Gastrocnemius medialis (tissue), 4 donors: ENCODE measurements at regions not wholly inside any gene's neighbourhood (a gene's known extent, or its start where the extent isn't known, plus 50 kb on each side); places are given as distances from the start of the nearest gene placed in this dataset.

Source experiments
- ATAC-seq, 2 donors: fragments of 150-250 bp; one replicate each; pipeline ENCODE4 v1.9.1; 2016
- DNase-seq, 2 donors: peaks; one replicate each; pipeline ENCODE4 v3.0.0-alpha.2; 2019
- H3K27ac ChIP-seq, 4 donors: fragments of 200-600 bp; sonication (generic); 1 replicate in 1 of 4; 2 replicates in 3 of 4; pipeline ENCODE4 v1.5.1; 2016 to 2018; ENCODE audit warnings: mild to moderate bottlenecking in 2 of 4, moderate library complexity in 1 of 4
- H3K27me3 ChIP-seq, 3 donors: fragments of 200-600 bp; sonication (generic) in 2 of 3; 1 replicate in 1 of 3; 2 replicates in 2 of 3; pipeline versions ENCODE4 v1.5.1 to v1.6.0; 2016 to 2019; ENCODE audit warnings: mild to moderate bottlenecking in 1 of 3, moderate library complexity in 1 of 3
- H3K36me3 ChIP-seq, 2 donors: fragments of 200-600 bp; sonication (generic) in 1 of 2; one replicate each; pipeline ENCODE4 v1.5.1; 2017 to 2018
- H3K4me1 ChIP-seq, 2 donors: fragments of 200-600 bp; sonication (generic) in 1 of 2; one replicate each; pipeline ENCODE4 v1.5.1; 2016 to 2017; ENCODE audit warnings: mild to moderate bottlenecking in 2 of 2
- H3K4me3 ChIP-seq, 4 donors: fragments of 200-600 bp; sonication (generic) in 3 of 4; 1 replicate in 1 of 4; 2 replicates in 3 of 4; pipeline ENCODE4 v1.5.1; 2016 to 2019; ENCODE audit warnings: mild to moderate bottlenecking in 2 of 4
- H3K9me3 ChIP-seq, 3 donors: fragments of 200-600 bp; sonication (generic) in 2 of 3; 1 replicate in 1 of 3; 2 replicates in 2 of 3; pipeline ENCODE4 v1.5.1; 2016 to 2019
- POLR2A ChIP-seq, 2 donors: fragments of 450-650 bp; IDR thresholded peaks; one replicate each; pipeline ENCODE4 v1.6.1; 2017; ENCODE audit warnings: antibody characterized with exemption in 2 of 2, mild to moderate bottlenecking in 2 of 2, moderate library complexity in 2 of 2
- in situ Hi-C, 4 donors: fragments of 200-750 bp; cut with MboI; loops; one replicate each; pipeline versions ENCODE4 v1.15.0 to v1.8.0; 2017; ENCODE audit warnings: low sequenced_read_pairs in 4 of 4
- intact Hi-C: fragments of 100-400 bp; cut with DNase I; formaldehyde crosslinking; loops from one replicate; pipeline ENCODE4 v1.15.1; 2023; ENCODE audit warnings: low total_unique reads
- TF ChIP-seq, protein P1 (sequence below), 5 experiments: fragments of 450-650 bp in 3 of 5; fragments of 200-600 bp in 2 of 5; sonication (generic) in 2 of 5; IDR thresholded peaks in 4 of 5; conservative IDR thresholded peaks in 1 of 5; 1 replicate in 4 of 5; 2 replicates in 1 of 5; pipeline ENCODE4 v1.5.1; 2016 to 2019; ENCODE audit warnings: antibody characterized with exemption in 5 of 5, mild to moderate bottlenecking in 3 of 5, moderate library complexity in 3 of 5

GRCh38 chr10:44295644-44296241 lies 89.2 kb downstream of the CXCL12 start:
- ATAC-seq, result no peak
- no peak overlapping the region for H3K27ac ChIP-seq
- no peaks in the 10 kb centered on the region for H3K36me3 ChIP-seq
- no peak for TF ChIP-seq POLR2A (IDR thresholded peaks at IDR 0.05)
- TF ChIP-seq, protein P1, sequence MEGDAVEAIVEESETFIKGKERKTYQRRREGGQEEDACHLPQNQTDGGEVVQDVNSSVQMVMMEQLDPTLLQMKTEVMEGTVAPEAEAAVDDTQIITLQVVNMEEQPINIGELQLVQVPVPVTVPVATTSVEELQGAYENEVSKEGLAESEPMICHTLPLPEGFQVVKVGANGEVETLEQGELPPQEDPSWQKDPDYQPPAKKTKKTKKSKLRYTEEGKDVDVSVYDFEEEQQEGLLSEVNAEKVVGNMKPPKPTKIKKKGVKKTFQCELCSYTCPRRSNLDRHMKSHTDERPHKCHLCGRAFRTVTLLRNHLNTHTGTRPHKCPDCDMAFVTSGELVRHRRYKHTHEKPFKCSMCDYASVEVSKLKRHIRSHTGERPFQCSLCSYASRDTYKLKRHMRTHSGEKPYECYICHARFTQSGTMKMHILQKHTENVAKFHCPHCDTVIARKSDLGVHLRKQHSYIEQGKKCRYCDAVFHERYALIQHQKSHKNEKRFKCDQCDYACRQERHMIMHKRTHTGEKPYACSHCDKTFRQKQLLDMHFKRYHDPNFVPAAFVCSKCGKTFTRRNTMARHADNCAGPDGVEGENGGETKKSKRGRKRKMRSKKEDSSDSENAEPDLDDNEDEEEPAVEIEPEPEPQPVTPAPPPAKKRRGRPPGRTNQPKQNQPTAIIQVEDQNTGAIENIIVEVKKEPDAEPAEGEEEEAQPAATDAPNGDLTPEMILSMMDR (IDR thresholded peaks at IDR 0.05 in 4 of 5, conservative IDR thresholded peaks at IDR 0.05 in 1 of 5), result no peak
- H3K4me3 ChIP-seq, result no peak overlapping the region
- intact Hi-C loops, result no loop called here
- H3K9me3 ChIP-seq, result no peaks in the 10 kb centered on the region
- in situ Hi-C loops, result no loop called here
- H3K4me1 ChIP-seq, result no peaks in the 10 kb centered on the region
- no peak for DNase-seq
- H3K27me3 ChIP-seq, result no peaks in the 10 kb centered on the region

DNA sequence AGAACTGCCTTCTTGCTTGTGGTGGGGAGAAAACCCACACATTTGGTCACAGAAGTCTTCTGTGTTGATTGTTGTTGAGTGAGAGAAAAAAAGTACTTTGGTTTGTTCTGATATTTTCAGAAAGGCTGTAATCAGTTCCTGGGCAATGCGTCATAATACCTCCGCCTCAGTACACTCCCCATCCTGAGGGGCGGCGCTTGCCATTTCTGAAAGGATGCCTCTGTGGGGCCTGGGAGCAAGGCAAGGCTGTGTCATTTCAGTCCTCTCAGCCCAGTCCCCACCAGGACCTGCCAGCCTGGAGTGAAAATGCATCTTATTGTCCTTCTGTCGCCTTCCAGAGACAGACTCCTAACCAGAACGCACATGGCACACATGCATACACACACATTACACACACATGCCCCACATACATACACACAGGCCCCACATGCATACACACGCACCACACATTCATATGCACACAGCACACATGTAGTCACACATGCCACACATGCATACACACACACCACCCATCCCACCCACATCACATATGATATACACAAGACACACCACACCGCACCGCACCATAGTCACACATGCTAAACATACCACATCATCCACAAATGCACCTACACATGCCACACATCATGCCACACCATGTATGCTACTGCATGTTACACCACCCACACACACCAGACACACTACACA lies 90.0 kb downstream of the CXCL12 start:
- no peak for ATAC-seq
- peak overlapping the region; percentile 68 to 76 (median 74) for H3K27ac ChIP-seq

DNA sequence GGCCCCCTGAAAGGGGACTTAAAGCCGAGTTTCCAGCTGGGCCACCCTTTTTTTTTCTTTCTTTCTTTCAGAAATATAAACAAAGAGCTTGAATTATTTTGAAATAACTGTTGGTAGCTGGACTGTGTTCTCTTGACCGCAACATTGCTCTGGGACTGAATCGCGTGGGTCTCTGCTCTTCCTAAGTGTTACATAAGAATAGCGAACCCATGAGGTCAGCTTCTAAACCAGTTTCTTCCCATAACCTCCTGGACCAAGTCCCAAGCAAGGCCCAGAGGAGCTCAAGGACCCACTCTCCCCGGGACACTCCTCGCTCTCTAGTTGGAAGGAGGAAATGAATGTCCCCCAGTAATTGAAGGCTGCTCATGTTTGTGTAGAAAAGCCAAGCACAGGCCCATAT lies 91.1 kb downstream of the CXCL12 start:
- Histone ChIP-seq H3K27me3 (no peaks in the 10 kb centered on the region), H3K9me3 (no peaks in the 10 kb centered on the region), H3K4me3 (peak overlapping the region in 2 of 4 donors; percentile 8 to 27), H3K4me1 (no peaks in the 10 kb centered on the region), H3K36me3 (no peaks in the 10 kb centered on the region), H3K27ac (peak overlapping the region; percentile 68 to 76 (median 74))
- TF ChIP-seq, protein P1 (IDR thresholded peaks at IDR 0.05 in 4 of 5, conservative IDR thresholded peaks at IDR 0.05 in 1 of 5), result no peak
- TF ChIP-seq POLR2A (IDR thresholded peaks at IDR 0.05), result no peak
- DNase-seq (peak; percentile 35 to 52), ATAC-seq (peak; percentile 93 to 96)
- in situ Hi-C loops, result no loop called here
- intact Hi-C loops, result no loop called here

More for the DNA sequence above, 90.0 kb downstream of the CXCL12 start:
- Histone ChIP-seq H3K9me3 (no peaks in the 10 kb centered on the region), H3K27me3 (no peaks in the 10 kb centered on the region), H3K4me3 (no peak overlapping the region), H3K4me1 (no peaks in the 10 kb centered on the region), H3K36me3 (no peaks in the 10 kb centered on the region)
- TF ChIP-seq, protein P1 (IDR thresholded peaks at IDR 0.05 in 4 of 5, conservative IDR thresholded peaks at IDR 0.05 in 1 of 5), result no peak
- TF ChIP-seq POLR2A (IDR thresholded peaks at IDR 0.05), result no peak
- DNase-seq, result no peak
- intact Hi-C loops (no loop called here), in situ Hi-C loops (no loop called here)

DNA sequence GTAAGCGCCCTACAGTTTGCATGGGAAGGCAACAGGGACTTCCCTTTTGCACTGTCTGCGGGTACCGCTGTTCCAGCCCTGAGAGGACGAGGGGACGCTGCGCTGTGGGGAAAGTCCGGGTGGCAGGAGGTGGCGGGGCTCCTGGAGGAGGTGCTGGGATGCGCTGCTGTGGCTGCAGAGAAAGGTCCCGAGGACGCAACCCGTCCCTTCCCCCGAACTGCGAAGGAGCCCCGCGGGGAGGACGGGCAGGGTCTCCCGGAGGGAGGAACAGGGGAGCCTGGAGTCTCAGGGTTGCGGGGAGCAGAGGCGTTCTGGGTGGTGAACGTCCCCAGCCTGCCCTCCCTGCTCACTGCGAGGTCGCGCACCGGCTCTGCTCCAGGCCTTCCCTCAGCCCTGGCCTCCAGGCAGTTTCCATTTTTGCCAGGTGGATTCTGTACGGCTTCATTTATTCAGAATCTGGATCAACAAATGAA lies 91.6 kb downstream of the CXCL12 start:
- ATAC-seq (peak; percentile 13 to 25), DNase-seq (no peak)
- no peaks in the 10 kb centered on the region for H3K36me3 ChIP-seq
- H3K27ac ChIP-seq, result peak overlapping the region; percentile 68 to 76 (median 74)
- no peaks in the 10 kb centered on the region for H3K9me3 ChIP-seq
- peak overlapping the region; percentile 4 to 27 (median 14) for H3K4me3 ChIP-seq
- H3K27me3 ChIP-seq, result no peaks in the 10 kb centered on the region
- in situ Hi-C loops, result no loop called here
- intact Hi-C loops, result no loop called here
- no peaks in the 10 kb centered on the region for H3K4me1 ChIP-seq
- TF ChIP-seq POLR2A (IDR thresholded peaks at IDR 0.05), result no peak
- TF ChIP-seq, protein P1 (IDR thresholded peaks at IDR 0.05 in 4 of 5, conservative IDR thresholded peaks at IDR 0.05 in 1 of 5), result no peak
